ENCODE measurements at regions not wholly inside any gene's neighbourhood (a gene's known extent, or its start where the extent isn't known, plus 50 kb on each side); places are given as distances from the start of the nearest gene placed in this dataset.

DNA sequence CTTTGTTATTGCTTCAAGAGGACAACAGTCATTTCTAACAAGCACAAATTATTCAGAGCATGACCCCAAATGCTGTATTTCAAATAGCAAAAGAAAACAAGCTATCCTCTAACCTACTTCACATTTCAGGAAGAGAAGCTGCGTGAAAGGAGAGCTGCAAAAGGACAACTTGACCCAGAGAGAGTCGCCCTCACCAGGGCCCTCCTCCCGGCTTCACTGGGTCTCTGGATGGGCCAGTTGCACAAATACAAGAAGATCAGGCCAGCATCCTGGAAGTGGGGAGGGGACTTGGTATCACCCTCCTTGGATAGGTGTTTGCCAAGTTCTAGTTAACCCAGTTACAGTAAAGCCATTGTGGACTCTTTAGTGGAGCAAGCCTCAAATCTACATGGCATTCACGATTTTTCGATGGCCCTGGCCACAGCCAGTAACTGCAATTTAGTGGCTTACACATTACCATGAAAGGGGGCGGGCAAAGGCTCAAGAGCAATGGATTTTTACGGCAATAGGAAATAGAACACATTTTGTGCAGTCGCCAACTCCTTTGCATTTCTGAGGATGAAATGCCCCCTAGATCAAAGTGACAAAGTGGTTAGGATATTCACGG lies 166.9 kb upstream of the DIO2 start:
- no peak for DNase-seq

DNA sequence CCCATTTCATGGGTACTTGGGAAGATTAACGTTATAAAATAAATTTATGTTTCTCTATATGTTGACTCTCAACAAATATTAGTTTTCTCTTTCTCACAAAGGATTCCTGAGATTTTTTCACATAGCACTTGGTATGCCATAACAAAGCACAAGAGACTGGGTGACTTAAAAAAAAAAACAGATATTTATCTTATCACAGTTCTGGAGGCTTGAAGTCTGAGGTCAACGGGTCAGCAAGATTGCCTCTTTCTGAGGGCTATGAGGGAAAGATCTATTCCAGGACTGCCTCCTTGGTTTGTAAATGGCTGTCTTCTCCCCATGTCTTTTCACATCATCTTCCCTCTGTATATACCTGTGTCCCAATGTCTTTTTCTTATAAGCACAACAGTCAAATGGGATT lies 153.5 kb upstream of the DIO2 start:
- no peak for DNase-seq

GRCh38 chr14:80364274-80364673 lies 153.0 kb upstream of the DIO2 start:
- no peak for DNase-seq

GRCh38 chr14:80358112-80358511 lies 146.8 kb upstream of the DIO2 start:
- DNase-seq = no peak

DNA sequence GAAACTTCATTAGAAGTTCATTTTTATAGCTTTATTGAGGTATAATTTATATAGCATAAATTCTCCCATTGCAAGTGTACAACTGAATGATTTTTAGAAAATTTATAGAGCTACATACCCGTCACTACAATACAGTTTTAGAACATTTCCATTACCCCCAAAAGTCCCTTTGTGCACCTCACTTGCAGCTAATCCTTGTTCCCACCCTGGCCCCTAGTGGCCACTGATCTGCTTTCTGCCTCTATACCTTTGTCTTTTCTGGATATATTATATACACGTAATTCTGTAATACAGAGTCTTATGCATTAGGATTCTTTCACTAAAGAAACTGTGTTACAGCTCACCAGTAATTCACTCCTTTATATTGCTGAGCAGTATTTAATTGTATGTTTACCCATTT lies 145.1 kb upstream of the DIO2 start:
- no peak for DNase-seq

- DNase-seq = no peak
Observed at GRCh38 chr14:80354860-80355581, 143.7 kb upstream of the DIO2 start.

GRCh38 chr14:80352471-80352870 lies 141.2 kb upstream of the DIO2 start:
- no peak for DNase-seq

- no peak for DNase-seq
Observed at GRCh38 chr14:80350707-80351106, 139.4 kb upstream of the DIO2 start.

DNA sequence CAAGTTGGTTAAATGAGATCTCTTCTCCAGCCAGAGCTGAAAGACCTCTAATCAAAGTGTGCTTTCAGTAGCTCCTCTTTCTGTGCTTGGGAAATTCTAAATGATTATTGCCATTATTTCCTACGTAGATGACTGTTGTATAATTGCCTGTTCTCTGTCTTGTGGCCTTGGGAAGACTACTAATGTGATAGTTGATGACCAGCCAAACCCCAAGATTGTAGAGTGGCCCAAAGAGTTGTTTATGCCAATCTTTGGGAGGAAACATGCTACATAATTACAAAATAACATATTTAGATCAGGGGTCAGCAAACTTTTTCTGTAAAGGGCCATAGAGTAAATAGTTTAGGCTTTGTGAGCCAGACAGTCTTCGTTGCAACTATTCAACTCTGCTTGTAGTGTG lies 135.1 kb upstream of the DIO2 start:
- DNase-seq = no peak

- DNase-seq = no peak
Observed at GRCh38 chr14:80344208-80344607, 132.9 kb upstream of the DIO2 start.

- DNase-seq = no peak
Observed at GRCh38 chr14:80336608-80337106, 125.4 kb upstream of the DIO2 start.

GRCh38 chr14:80325688-80326087 lies 114.4 kb upstream of the DIO2 start:
- no peak for DNase-seq

- no peak for DNase-seq
Observed at GRCh38 chr14:80325112-80325511, 113.8 kb upstream of the DIO2 start.

- no peak for DNase-seq
Observed at GRCh38 chr14:80324649-80325048, 113.3 kb upstream of the DIO2 start.

GRCh38 chr14:80323038-80323665 lies 111.8 kb upstream of the DIO2 start:
- no peak for DNase-seq

- DNase-seq = no peak
Observed at GRCh38 chr14:80316441-80316840, 105.1 kb upstream of the DIO2 start.

DNA sequence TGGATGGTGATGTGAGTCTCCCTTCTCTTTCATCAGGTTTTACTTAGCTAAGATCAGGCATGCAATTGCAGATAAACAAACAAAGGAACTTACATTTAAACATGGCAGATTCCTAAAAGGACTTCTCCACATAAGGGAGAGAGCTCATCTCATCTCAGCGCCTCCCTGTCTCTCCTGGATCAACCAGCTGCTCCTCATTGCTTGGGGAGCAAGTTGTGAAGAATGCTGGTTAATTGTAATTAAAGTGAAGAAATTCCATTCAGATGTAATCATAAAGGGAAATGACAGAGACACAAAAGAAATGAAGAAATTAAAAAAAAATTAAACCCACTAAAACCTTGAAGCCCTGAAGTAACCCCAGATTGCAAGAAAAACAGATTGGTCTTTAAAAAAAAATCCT lies 104.4 kb upstream of the DIO2 start:
- DNase-seq = no peak

DNA sequence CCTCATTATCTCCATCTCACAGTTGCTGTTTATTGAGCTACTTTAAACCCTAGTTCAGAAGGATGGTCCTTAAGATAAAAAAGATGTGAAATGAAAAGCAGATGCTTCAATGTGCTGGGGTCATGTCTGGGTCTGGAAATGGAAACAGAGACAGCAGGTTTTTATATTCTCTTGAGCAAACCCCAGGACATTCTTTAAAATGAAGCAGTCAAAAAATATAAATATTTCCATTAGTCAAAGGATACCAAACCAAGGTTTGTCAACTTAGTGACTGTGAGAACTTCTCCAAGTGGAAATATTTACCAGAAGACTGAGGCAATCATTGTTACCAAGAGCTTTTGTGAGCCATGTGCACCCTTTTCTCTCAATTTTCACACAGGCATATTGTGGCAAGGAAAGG lies 102.5 kb upstream of the DIO2 start:
- DNase-seq = no peak

DNA sequence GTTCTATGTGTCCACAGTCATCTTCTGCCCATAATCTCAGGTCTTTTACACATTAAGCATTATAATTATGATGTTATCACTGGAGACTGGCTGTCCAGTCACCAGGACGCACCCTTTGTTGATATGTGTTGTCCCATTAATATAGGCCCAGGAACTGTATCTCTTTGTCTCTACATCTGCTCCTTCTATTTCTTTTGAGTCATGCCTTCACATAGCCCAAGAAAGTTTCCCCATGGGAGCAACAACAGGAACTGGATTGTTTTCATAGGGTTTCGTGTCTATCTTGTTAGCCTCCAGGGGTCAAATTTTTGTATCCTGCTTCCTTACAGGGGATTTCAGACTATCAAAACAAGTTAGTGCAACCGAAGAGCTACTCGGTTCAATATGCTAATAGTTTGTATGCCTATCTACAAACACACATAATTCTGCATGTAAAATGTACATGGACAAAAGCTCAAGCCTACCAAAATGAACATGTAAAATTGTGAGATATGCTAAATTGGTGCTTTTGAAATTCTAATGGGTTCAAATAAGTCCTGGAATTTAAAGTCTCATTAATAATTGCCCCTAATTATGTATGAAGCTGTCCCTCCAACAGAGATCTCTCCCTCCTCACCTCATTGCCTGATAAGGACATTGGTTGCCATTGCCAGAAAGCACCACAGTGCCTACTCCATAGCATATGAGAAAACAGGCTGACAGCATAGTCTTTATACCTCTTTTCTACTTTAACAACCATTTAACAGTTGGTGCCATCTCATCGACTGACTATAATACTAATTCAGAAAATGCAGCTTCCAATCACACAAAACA lies 99.8 kb upstream of the DIO2 start:
- peak; percentile 36 for DNase-seq

DNA sequence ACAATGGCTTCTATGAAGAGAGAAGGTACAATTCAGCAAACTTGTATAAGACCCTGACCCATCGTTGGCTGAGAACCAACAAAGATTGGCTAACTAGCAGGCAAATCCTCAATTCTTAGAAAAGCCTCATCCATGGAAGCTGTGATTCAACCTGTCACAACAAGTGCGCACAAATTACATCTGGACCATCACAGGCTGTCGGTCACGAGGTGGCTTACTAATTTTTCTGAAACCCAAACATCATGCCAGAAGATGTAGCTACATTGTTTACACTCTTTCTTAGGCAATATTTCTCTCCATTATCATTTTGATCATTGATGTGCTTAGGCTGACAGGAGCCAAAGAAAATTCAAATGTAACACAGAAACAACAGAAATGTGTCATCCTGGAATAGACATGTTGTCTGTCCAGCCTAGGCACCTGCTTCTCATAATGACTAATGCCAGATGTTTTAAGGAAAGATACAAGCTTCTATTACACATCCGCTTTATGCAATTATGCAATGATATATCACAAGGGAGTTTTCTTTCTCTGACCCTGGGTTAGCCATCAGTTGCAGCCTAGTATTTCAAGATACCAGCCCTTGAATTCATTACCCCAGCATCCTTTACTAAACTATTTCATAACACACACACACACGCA lies 92.9 kb upstream of the DIO2 start:
- DNase-seq = no peak

DNA sequence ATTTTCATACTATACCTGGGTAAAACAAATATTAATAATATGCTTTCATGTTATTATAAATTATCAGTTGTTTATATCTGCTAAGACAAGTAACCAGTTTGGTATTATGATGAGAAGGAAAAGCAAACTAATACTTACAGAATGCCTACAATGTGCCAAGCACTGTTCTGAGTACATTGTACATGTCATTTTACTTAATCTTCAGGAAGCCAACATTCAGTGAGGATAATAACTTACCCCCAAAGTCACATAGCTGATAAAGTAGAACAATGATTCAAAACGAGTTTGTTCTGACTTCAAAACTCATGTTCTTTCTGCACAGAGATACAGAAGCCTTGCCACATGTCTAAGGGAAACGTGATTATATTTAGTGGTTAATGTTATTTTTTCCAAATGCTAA lies 89.0 kb upstream of the DIO2 start:
- no peak for DNase-seq

GRCh38 chr14:80298491-80299017 lies 87.2 kb upstream of the DIO2 start:
- DNase-seq = no peak

- DNase-seq = no peak
Observed at GRCh38 chr14:80291101-80291500, 79.8 kb upstream of the DIO2 start.

Measured in T1000 (cell line).